B cell (primary cell): ENCODE measurements at regions not wholly inside any gene's neighbourhood (a gene's known extent, or its start where the extent isn't known, plus 50 kb on each side); places are given as distances from the start of the nearest gene placed in this dataset.

Experiments
- ATAC-seq: fragments of 200-7000 bp; cut with Tn5 transposase; one replicate; pipeline ENCODE4 v1.10.0; 2021; ENCODE audit warnings: low read depth, mild to moderate bottlenecking, moderate number of reproducible peaks, moderate library complexity
- CTCF ChIA-PET: fragments of 350-600 bp; sonication (Branson Sonifier 250); formaldehyde crosslinking; loops from one replicate; lab custom pipeline; 2021; ENCODE audit warnings: antibody characterized with exemption, inconsistent platforms; lab: Charles Lee
- POLR2A ChIA-PET: fragments of 350-600 bp; sonication (Branson Sonifier 250); formaldehyde crosslinking; loops from one replicate; lab custom pipeline; 2021; ENCODE audit warnings: antibody characterized with exemption; lab: Charles Lee
- DNase-seq: peaks from one replicate; pipeline ENCODE4 v3.0.0; 2013
- H2AFZ ChIP-seq: 2 replicates; pipeline ENCODE4 v1.6.1; 2012; ENCODE audit warnings: mild to moderate bottlenecking, low read depth, low read length; ENCODE audit not compliant: insufficient read depth, poor library complexity, severe bottlenecking
- H3K27ac ChIP-seq, 2 donors: 1 replicate in 1 of 2; 2 replicates in 1 of 2; pipeline ENCODE4 v1.5.1; 2012 to 2013; ENCODE audit warnings: low read length in 2 of 2, mild to moderate bottlenecking in 2 of 2, moderate library complexity in 1 of 2
- H3K27me3 ChIP-seq, 4 experiments: fragments of 200-600 bp in 1 of 4; sonication (generic) in 1 of 4; replicated peaks in 1 of 4; 1 replicate in 2 of 4; 2 replicates in 2 of 4; pipeline versions ENCODE4 v1.6.1 to v1.7.0; 2013 to 2016; ENCODE audit warnings: low read length in 3 of 4, mild to moderate bottlenecking in 2 of 4, mixed read lengths in 1 of 4, moderate library complexity in 1 of 4; ENCODE audit not compliant: insufficient read depth in 4 of 4, control insufficient read depth in 3 of 4; ENCODE audit errors: control extremely low read depth in 1 of 4
- H3K36me3 ChIP-seq, 2 experiments: replicated peaks in 1 of 2; 1 replicate in 1 of 2; 2 replicates in 1 of 2; pipeline versions ENCODE4 v1.6.1 to v1.7.1; 2013; ENCODE audit warnings: low read length in 1 of 2; ENCODE audit not compliant: insufficient read depth in 2 of 2, control insufficient read depth in 1 of 2; ENCODE audit errors: control extremely low read depth in 1 of 2, extremely low read depth in 1 of 2
- H3K4me1 ChIP-seq, 2 donors: fragments of 200-600 bp in 1 of 2; sonication (generic) in 1 of 2; 1 replicate in 1 of 2; 2 replicates in 1 of 2; pipeline versions ENCODE4 v1.5.1 to v1.6.1; 2013 to 2017; ENCODE audit warnings: low read length in 2 of 2; ENCODE audit not compliant: control insufficient read depth in 2 of 2, insufficient read depth in 2 of 2
- H3K4me2 ChIP-seq: replicated peaks from 2 replicates; pipeline ENCODE3; 2012; ENCODE audit warnings: mild to moderate bottlenecking, low read depth, low read length; ENCODE audit not compliant: poor library complexity, severe bottlenecking
- H3K4me3 ChIP-seq, 5 experiments: fragments of 200-600 bp in 1 of 5; sonication (generic) in 1 of 5; 1 replicate in 3 of 5; 2 replicates in 2 of 5; pipeline versions ENCODE4 v1.5.1 to v1.7.0; 2011 to 2016; ENCODE audit warnings: low read length in 4 of 5, mild to moderate bottlenecking in 4 of 5, low read depth in 2 of 5, control low read depth in 1 of 5, moderate library complexity in 1 of 5; ENCODE audit not compliant: insufficient read depth in 1 of 5; ENCODE audit errors: control extremely low read depth in 1 of 5, extremely low read depth in 1 of 5
- H3K79me2 ChIP-seq: fragments of 200-600 bp; sonication (generic); one replicate; pipeline ENCODE4 v1.6.0; 2016; ENCODE audit warnings: low read length; ENCODE audit not compliant: control insufficient read depth, insufficient read depth
- H3K9ac ChIP-seq: fragments of 200-600 bp; sonication (generic); 2 replicates; pipeline ENCODE4 v1.6.1; 2017; ENCODE audit warnings: mild to moderate bottlenecking, low read length, moderate library complexity
- H3K9me3 ChIP-seq, 3 donors: one replicate each; pipeline versions ENCODE4 v1.6.1 to v1.7.1; 2013; ENCODE audit warnings: low read length in 2 of 3; ENCODE audit not compliant: control insufficient read depth in 2 of 3, insufficient read depth in 1 of 3; ENCODE audit errors: control extremely low read depth in 1 of 3
- H4K20me1 ChIP-seq: 2 replicates; pipeline ENCODE4 v1.6.0; 2012; ENCODE audit warnings: mild to moderate bottlenecking, low read length; ENCODE audit not compliant: insufficient read depth, control insufficient read depth, poor library complexity, severe bottlenecking
- H3K27ac Mint-ChIP-seq: one replicate; pipeline ENCODE4 v1.8.0; 2021; ENCODE audit warnings: mixed read lengths
- H3K27me3 Mint-ChIP-seq: one replicate; pipeline ENCODE4 v1.8.0; 2021; ENCODE audit warnings: mixed read lengths
- H3K4me1 Mint-ChIP-seq: one replicate; pipeline ENCODE4 v1.8.0; 2021; ENCODE audit warnings: mixed read lengths
- H3K4me3 Mint-ChIP-seq: one replicate; pipeline ENCODE4 v1.8.0; 2021; ENCODE audit warnings: mixed read lengths
- H3K9me3 Mint-ChIP-seq: one replicate; pipeline ENCODE4 v1.8.0; 2022; ENCODE audit warnings: mixed read lengths; ENCODE audit not compliant: insufficient read depth
- CTCF ChIP-seq: fragments of 200-600 bp; IDR thresholded peaks from one replicate; pipeline ENCODE4 v1.8.0; 2022; ENCODE audit warnings: antibody characterized with exemption, mild to moderate bottlenecking
- EZH2 ChIP-seq: IDR thresholded peaks from 2 replicates; pipeline ENCODE4 v1.6.1; 2012; ENCODE audit warnings: borderline replicate concordance, low read depth, mild to moderate bottlenecking, moderate library complexity, low read length; ENCODE audit not compliant: insufficient read depth, poor library complexity, severe bottlenecking
- WGBS: methylation state at CpG from one replicate; pipeline ENCODE4 v1.1.5; 2013; ENCODE audit warnings: missing lambda C conversion rate; ENCODE audit not compliant: insufficient coverage; 5-methylcytosine and 5-hydroxymethylcytosine counted together
- intact Hi-C: fragments of 100-400 bp; cut with micrococcal nuclease; formaldehyde crosslinking; loops from one replicate; pipeline ENCODE4 v1.10.0; 2022

- Histone ChIP-seq H3K79me2 (no peaks in the 10 kb centered on the region), H4K20me1 (no peaks in the 10 kb centered on the region), H3K4me3 (no peak overlapping the region), H3K4me2 (no peak overlapping the region), H3K27me3 (no peaks in the 10 kb centered on the region), H3K27ac (no peak overlapping the region), H3K36me3 (no peaks in the 10 kb centered on the region), H3K4me1 (no peaks in the 10 kb centered on the region), H3K9ac (no peak overlapping the region), H2AFZ (no peak overlapping the region), H3K9me3 (no peaks in the 10 kb centered on the region)
- Mint-ChIP-seq H3K4me3 (no peak overlapping the region), H3K27ac (no peak overlapping the region), H3K4me1 (peaks cover 2% of the 10 kb centered on the region), H3K9me3 (no peaks in the 10 kb centered on the region), H3K27me3 (no peaks in the 10 kb centered on the region)
- no CpG with 5 or more reads among the region's 2 CpGs for WGBS
- intact Hi-C loops, result no loop called here
- DNase-seq, result no peak
- ChIA-PET CTCF (interaction anchor here (1.4 to 1.5 kb wide), 2 partner anchors 13 to 76 kb away, joined by 4 to 5 read pairs; no protein-coding TSS in a partner anchor), POLR2A (no interaction called here)
- TF ChIP-seq EZH2, result no peak
- no peak for TF ChIP-seq CTCF
- ATAC-seq, result no peak
Measured at GRCh38 chr7:18276380-18276779, 219.2 kb upstream of the HDAC9 start.

- Histone ChIP-seq H3K9me3 (no peaks in the 10 kb centered on the region), H3K4me3 (no peak overlapping the region), H3K4me2 (no peak overlapping the region), H3K4me1 (no peaks in the 10 kb centered on the region), H3K27ac (no peak overlapping the region), H3K36me3 (no peaks in the 10 kb centered on the region), H3K27me3 (no peaks in the 10 kb centered on the region), H4K20me1 (no peaks in the 10 kb centered on the region), H2AFZ (no peak overlapping the region), H3K79me2 (no peaks in the 10 kb centered on the region), H3K9ac (no peak overlapping the region)
- ChIA-PET CTCF (no interaction called here), POLR2A (no interaction called here)
- Mint-ChIP-seq H3K27ac (no peak overlapping the region), H3K27me3 (no peaks in the 10 kb centered on the region), H3K4me3 (no peak overlapping the region), H3K9me3 (peaks cover 3% of the 10 kb centered on the region), H3K4me1 (peaks cover 2% of the 10 kb centered on the region)
- no CpG with 5 or more reads among the region's 1 CpG for WGBS
- ATAC-seq (no peak), DNase-seq (no peak)
- TF ChIP-seq EZH2 (no peak), CTCF (no peak)
- intact Hi-C loops, result no loop called here
Measured at GRCh38 chr7:18278316-18278715, 217.2 kb upstream of the HDAC9 start.
